Transverse colon (tissue), 4 donors: ENCODE measurements at regions not wholly inside any gene's neighbourhood (a gene's known extent, or its start where the extent isn't known, plus 50 kb on each side); places are given as distances from the start of the nearest gene placed in this dataset.

Experiments
- POLR2A ChIP-seq: fragments of 450-650 bp; IDR thresholded peaks from one replicate; pipeline ENCODE4 v1.6.1; 2016; ENCODE audit warnings: antibody characterized with exemption, mild to moderate bottlenecking, moderate library complexity
- POLR2AphosphoS5 ChIP-seq, 3 donors: sonication (generic); formaldehyde crosslinking; IDR thresholded peaks; one replicate each; pipeline ENCODE4 v1.6.1; 2016; ENCODE audit warnings: antibody characterized with exemption in 3 of 3
- TF ChIP-seq, protein P1 (sequence below), 5 experiments: fragments of 200-600 bp in 3 of 5; fragments of 450-650 bp in 2 of 5; sonication (generic) in 3 of 5; IDR thresholded peaks; 1 replicate in 2 of 5; 2 replicates in 3 of 5; pipeline ENCODE4 v1.5.1; 2016 to 2017; ENCODE audit warnings: antibody characterized with exemption in 5 of 5, inconsistent platforms in 3 of 5, mild to moderate bottlenecking in 2 of 5, moderate library complexity in 1 of 5

GRCh38 chr6:126667071-126667470 lies 327.2 kb downstream of the CENPW start:
- TF ChIP-seq, protein P1, sequence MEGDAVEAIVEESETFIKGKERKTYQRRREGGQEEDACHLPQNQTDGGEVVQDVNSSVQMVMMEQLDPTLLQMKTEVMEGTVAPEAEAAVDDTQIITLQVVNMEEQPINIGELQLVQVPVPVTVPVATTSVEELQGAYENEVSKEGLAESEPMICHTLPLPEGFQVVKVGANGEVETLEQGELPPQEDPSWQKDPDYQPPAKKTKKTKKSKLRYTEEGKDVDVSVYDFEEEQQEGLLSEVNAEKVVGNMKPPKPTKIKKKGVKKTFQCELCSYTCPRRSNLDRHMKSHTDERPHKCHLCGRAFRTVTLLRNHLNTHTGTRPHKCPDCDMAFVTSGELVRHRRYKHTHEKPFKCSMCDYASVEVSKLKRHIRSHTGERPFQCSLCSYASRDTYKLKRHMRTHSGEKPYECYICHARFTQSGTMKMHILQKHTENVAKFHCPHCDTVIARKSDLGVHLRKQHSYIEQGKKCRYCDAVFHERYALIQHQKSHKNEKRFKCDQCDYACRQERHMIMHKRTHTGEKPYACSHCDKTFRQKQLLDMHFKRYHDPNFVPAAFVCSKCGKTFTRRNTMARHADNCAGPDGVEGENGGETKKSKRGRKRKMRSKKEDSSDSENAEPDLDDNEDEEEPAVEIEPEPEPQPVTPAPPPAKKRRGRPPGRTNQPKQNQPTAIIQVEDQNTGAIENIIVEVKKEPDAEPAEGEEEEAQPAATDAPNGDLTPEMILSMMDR (IDR thresholded peaks at IDR 0.05) = no peak
- TF ChIP-seq POLR2A (no peak), POLR2AphosphoS5 (IDR thresholded peaks at IDR 0.05) (no peak)
